ENCODE measurements at regions not wholly inside any gene's neighbourhood (a gene's known extent, or its start where the extent isn't known, plus 50 kb on each side); places are given as distances from the start of the nearest gene placed in this dataset.

DNA sequence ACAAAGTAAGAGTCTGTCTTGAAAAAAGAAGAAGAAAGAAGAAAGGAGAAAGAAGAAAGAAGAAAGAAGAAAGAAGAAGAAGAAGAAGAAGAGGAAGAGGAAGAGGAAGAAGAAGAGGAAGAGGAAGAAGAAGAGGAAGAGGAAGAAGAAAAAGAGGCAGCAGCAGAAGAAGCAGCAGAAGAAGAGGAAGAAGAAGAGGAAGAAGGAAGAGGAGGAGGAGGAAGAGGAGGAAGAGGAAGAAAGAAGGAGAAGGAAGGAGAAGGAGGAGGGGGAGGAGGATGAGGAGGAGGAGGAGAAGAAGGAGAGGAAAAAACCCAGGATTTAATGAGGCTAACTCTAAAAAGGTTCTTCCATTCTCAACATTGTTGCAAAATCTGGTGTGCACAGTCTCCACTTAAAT, 95.4 kb upstream of the PDE10A start:
- dilution Hi-C loops (cut with HindIII; ENCODE audit: low sequenced_read_pairs, unreplicated experiment) (no loop called here), in situ Hi-C loops (cut with MboI; ENCODE audit: low sequenced_read_pairs) (no loop called here), intact Hi-C loops (cut with micrococcal nuclease) (no loop called here)
- BruUV-seq (replicated peaks) = no TSS peak
- H3K56ac ChIP-seq (ENCODE audit: extremely low read depth, insufficient read depth, low read length) = no peak overlapping the region
- H4K20me1 ChIP-seq (ENCODE audit: insufficient read depth, low read length) = no peaks in the 10 kb centered on the region
- no peak overlapping the region for H3K9ac ChIP-seq (ENCODE audit: low read depth, low read length)
- ChIA-PET CTCF (no interaction called here), POLR2A (ENCODE audit: unreplicated experiment) (no interaction called here)
- H2AK5ac ChIP-seq (ENCODE audit: low read depth, low read length) = no peak overlapping the region
- H4K8ac ChIP-seq (ENCODE audit: low read depth in 2 of 2, low read length in 2 of 2) = no peak overlapping the region
- no peak overlapping the region for H2AFZ ChIP-seq (replicated peaks; ENCODE audit: low read length, poor library complexity)
- H3K23ac ChIP-seq (ENCODE audit: low read depth, low read length) = no peak overlapping the region
- H2BK20ac ChIP-seq (ENCODE audit: low read depth, low read length) = no peak overlapping the region
- no peaks in the 10 kb centered on the region for H3K79me1 ChIP-seq (ENCODE audit: low read depth in 1 of 2, low read length in 2 of 2)
- H3K36me3 ChIP-seq (ENCODE audit: control insufficient read depth, insufficient read depth, low read length) = no peaks in the 10 kb centered on the region
- no peak for DNase-seq
- no peak overlapping the region for H2AK9ac ChIP-seq (replicated peaks; ENCODE audit: low read depth, low read length, poor library complexity)
- no peak overlapping the region for H3K18ac ChIP-seq (ENCODE audit: low read depth, low read length)
- H3K9me3 ChIP-seq (ENCODE audit: control insufficient read depth, insufficient read depth, low read length) = peaks cover 3% of the 10 kb centered on the region; the same call in 1 of the 2 replicates
- no peak overlapping the region for H2BK5ac ChIP-seq (ENCODE audit: low read depth, low read length, poor library complexity, severe bottlenecking)
- H2BK120ac ChIP-seq (ENCODE audit: low read depth, low read length) = no peak overlapping the region
- no peak overlapping the region for H4K91ac ChIP-seq (ENCODE audit: insufficient read depth, low read depth, low read length)
- no peak overlapping the region for H3K14ac ChIP-seq (replicated peaks; ENCODE audit: low read depth, low read length)
- no peaks in the 10 kb centered on the region for H3K4me1 ChIP-seq (ENCODE audit: control insufficient read depth, insufficient read depth, low read length)
- H3K4me3 ChIP-seq (ENCODE audit: insufficient read depth, low read depth, low read length) = no peak overlapping the region
- no peak overlapping the region for H3K4ac ChIP-seq (ENCODE audit: low read depth, low read length)
- H2BK15ac ChIP-seq (ENCODE audit: low read depth, low read length) = no peak overlapping the region
- no peak overlapping the region for H3K27ac ChIP-seq (ENCODE audit: insufficient read depth, low read length)
- H3K27me3 ChIP-seq (ENCODE audit: control insufficient read depth, insufficient read depth, low read length) = no peaks in the 10 kb centered on the region; the same call in 1 of the 2 replicates
- TF ChIP-seq MAFK (IDR thresholded peaks at IDR 0.05; ENCODE audit: low read depth, low read length) = no peak
- TF ChIP-seq POLR2A (IDR thresholded peaks at IDR 0.05; ENCODE audit: low read depth, low read length) = no peak
- TF ChIP-seq, protein P1, sequence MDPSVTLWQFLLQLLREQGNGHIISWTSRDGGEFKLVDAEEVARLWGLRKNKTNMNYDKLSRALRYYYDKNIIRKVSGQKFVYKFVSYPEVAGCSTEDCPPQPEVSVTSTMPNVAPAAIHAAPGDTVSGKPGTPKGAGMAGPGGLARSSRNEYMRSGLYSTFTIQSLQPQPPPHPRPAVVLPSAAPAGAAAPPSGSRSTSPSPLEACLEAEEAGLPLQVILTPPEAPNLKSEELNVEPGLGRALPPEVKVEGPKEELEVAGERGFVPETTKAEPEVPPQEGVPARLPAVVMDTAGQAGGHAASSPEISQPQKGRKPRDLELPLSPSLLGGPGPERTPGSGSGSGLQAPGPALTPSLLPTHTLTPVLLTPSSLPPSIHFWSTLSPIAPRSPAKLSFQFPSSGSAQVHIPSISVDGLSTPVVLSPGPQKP (IDR thresholded peaks at IDR 0.05; ENCODE audit: borderline replicate concordance, low read depth, low read length) = no peak
- TF ChIP-seq, protein P2, sequence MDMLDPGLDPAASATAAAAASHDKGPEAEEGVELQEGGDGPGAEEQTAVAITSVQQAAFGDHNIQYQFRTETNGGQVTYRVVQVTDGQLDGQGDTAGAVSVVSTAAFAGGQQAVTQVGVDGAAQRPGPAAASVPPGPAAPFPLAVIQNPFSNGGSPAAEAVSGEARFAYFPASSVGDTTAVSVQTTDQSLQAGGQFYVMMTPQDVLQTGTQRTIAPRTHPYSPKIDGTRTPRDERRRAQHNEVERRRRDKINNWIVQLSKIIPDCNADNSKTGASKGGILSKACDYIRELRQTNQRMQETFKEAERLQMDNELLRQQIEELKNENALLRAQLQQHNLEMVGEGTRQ (IDR thresholded peaks at IDR 0.05; ENCODE audit: low read depth, low read length) = no peak
- no peak for TF ChIP-seq CHD1 (IDR thresholded peaks at IDR 0.05; ENCODE audit: low read depth, low read length)
- no peaks in the 10 kb centered on the region for H3K9me1 ChIP-seq (ENCODE audit: insufficient read depth, low read length)
- no peak overlapping the region for H4K5ac ChIP-seq (ENCODE audit: low read depth, low read length)
- H3K4me2 ChIP-seq (ENCODE audit: low read depth, low read length) = no peak overlapping the region
- ATAC-seq (ENCODE audit: low read depth) = no peak
